K562 (cell line): ENCODE measurements at regions not wholly inside any gene's neighbourhood (a gene's known extent, or its start where the extent isn't known, plus 50 kb on each side); places are given as distances from the start of the nearest gene placed in this dataset.

ENCODE experiments used
- ATAC-seq: fragments of 200-7000 bp; cut with Tn5 transposase; 3 replicates; pipeline ENCODE4 v1.9.1; 2020; ENCODE audit warnings: moderate library complexity
- BruUV-seq: library from RNA; stranded (reverse); fragments of 400-500 nt; replicated peaks from 2 replicates; lab custom pipeline; 2021; lab: Mats Ljungman, UMichigan
- CTCF ChIA-PET: fragments of 300-600 bp; formaldehyde crosslinking; extraction: SDS; loops from one replicate; lab custom pipeline; 2021; ENCODE audit warnings: low intra/inter-chr PET ratio; lab: Yijun Ruan, JAX
- POLR2A ChIA-PET: fragments of 300-600, 350-650 bp; sonication (Branson Sonifier 250); formaldehyde crosslinking; extraction: SDS; loops from one replicate; lab custom pipeline; 2021; ENCODE audit warnings: antibody characterized with exemption, inconsistent platforms; lab: Yijun Ruan, JAX
- DNase-seq, 4 experiments: peaks; one replicate each; pipeline versions ENCODE4 v3.0.0 to v3.0.0-alpha.2; 2011 to 2018; ENCODE audit warnings: low spot score in 3 of 4, mixed read lengths in 3 of 4; ENCODE audit errors: extremely low read depth in 1 of 4
- FAIRE-seq: peaks from 2 replicates; lab custom pipeline; 2011; peaks lifted over from hg19 to GRCh38; lab: Jason Lieb, UNC
- H2AFZ ChIP-seq: 2 replicates; pipeline ENCODE4 v1.6.0; 2011; ENCODE audit warnings: low read depth, low read length, control low read depth, inconsistent platforms
- H3K27ac ChIP-seq: fragments of 200-600 bp; 3 replicates; pipeline ENCODE4 v1.8.0; 2011; ENCODE audit warnings: low read depth, mild to moderate bottlenecking, control low read depth, inconsistent platforms, low read length, moderate library complexity, mixed read lengths; ENCODE audit errors: extremely low read depth
- H3K27me3 ChIP-seq, 2 experiments: fragments of 300-600 bp in 1 of 2; 2 replicates in 1 of 2; 3 replicates in 1 of 2; pipeline versions ENCODE4 v1.6.0 to v1.8.0; 2011; ENCODE audit warnings: inconsistent platforms in 2 of 2, low read length in 2 of 2, mild to moderate bottlenecking in 1 of 2, mixed read lengths in 1 of 2, moderate library complexity in 1 of 2; ENCODE audit not compliant: control insufficient read depth in 2 of 2, insufficient read depth in 2 of 2
- H3K36me3 ChIP-seq: fragments of 300-600 bp; 3 replicates; pipeline ENCODE4 v1.8.0; 2011; ENCODE audit warnings: mild to moderate bottlenecking, low read length, inconsistent platforms; ENCODE audit not compliant: control insufficient read depth, insufficient read depth
- H3K4me1 ChIP-seq, 2 experiments: fragments of 200-600 bp in 1 of 2; replicated peaks in 1 of 2; 2 replicates in 1 of 2; 3 replicates in 1 of 2; pipeline versions ENCODE4 v1.5.1 to v1.8.0; 2011; ENCODE audit warnings: inconsistent platforms in 2 of 2, low read length in 2 of 2, mild to moderate bottlenecking in 1 of 2, mixed read lengths in 1 of 2, moderate library complexity in 1 of 2; ENCODE audit not compliant: control insufficient read depth in 2 of 2, insufficient read depth in 2 of 2
- H3K4me2 ChIP-seq: 2 replicates; pipeline ENCODE4 v1.6.1; 2011; ENCODE audit warnings: low read length, control low read depth, inconsistent platforms, mixed read lengths; ENCODE audit not compliant: insufficient read depth
- H3K4me3 ChIP-seq: fragments of 200-600 bp; sonication (generic), shearing (Covaris generic); 2 replicates; pipeline ENCODE4 v1.5.1; 2016; ENCODE audit warnings: control low read depth, inconsistent platforms
- H3K79me2 ChIP-seq: fragments of 200-600 bp; 3 replicates; pipeline ENCODE4 v1.8.0; 2011; ENCODE audit warnings: low read length, inconsistent platforms; ENCODE audit not compliant: control insufficient read depth, insufficient read depth
- H3K9ac ChIP-seq, 2 experiments: 2 replicates each; pipeline versions ENCODE4 v1.6.0 to v1.6.1; 2011; ENCODE audit warnings: low read depth in 2 of 2, low read length in 2 of 2, control low read depth in 1 of 2, inconsistent platforms in 1 of 2, mild to moderate bottlenecking in 1 of 2, mixed read lengths in 1 of 2; ENCODE audit not compliant: insufficient read depth in 1 of 2
- H3K9me1 ChIP-seq: one replicate; pipeline ENCODE4 v1.6.0; 2011; ENCODE audit warnings: inconsistent platforms, mild to moderate bottlenecking, low read length, moderate library complexity; ENCODE audit not compliant: control insufficient read depth, insufficient read depth
- H3K9me3 ChIP-seq: replicated peaks from 2 replicates; pipeline ENCODE4 v1.5.1; 2011; ENCODE audit warnings: low read depth, low read length, inconsistent platforms; ENCODE audit not compliant: control insufficient read depth, insufficient read depth
- H4K20me1 ChIP-seq: replicated peaks from 2 replicates; pipeline ENCODE4 v1.6.1; 2011; ENCODE audit warnings: low read length, inconsistent platforms, mixed read lengths; ENCODE audit not compliant: control insufficient read depth, insufficient read depth
- DDX20 ChIP-seq: fragments of 450-650 bp; IDR thresholded peaks from 2 replicates; pipeline ENCODE4 v1.6.1; 2016; ENCODE audit warnings: missing genetic modification characterization, low read depth, mild to moderate bottlenecking, missing compliant biosample characterization, moderate library complexity
- FOXP1 ChIP-seq: sonication (generic); formaldehyde crosslinking; IDR thresholded peaks from 2 replicates; pipeline ENCODE4 v1.8.0; 2022; ENCODE audit warnings: mild to moderate bottlenecking, missing genetic modification reagents
- KDM4B ChIP-seq, 2 experiments: fragments of 450-650 bp in 1 of 2; sonication (generic) in 1 of 2; IDR thresholded peaks; 2 replicates each; pipeline ENCODE4 v1.6.1; 2016 to 2017; ENCODE audit warnings: borderline replicate concordance in 2 of 2, antibody characterized with exemption in 1 of 2, low read depth in 1 of 2, mild to moderate bottlenecking in 1 of 2
- LCOR ChIP-seq: sonication (generic); formaldehyde crosslinking; IDR thresholded peaks from 2 replicates; pipeline ENCODE4 v1.8.0; 2022; ENCODE audit warnings: mild to moderate bottlenecking, missing genetic modification reagents
- NBN ChIP-seq: fragments of 450-650 bp; IDR thresholded peaks from 2 replicates; pipeline ENCODE4 v1.6.1; 2016; ENCODE audit warnings: low read depth, mild to moderate bottlenecking
- NR2C1 ChIP-seq, 2 experiments: fragments of 450-650 bp; IDR thresholded peaks; 2 replicates each; pipeline ENCODE4 v1.6.1; 2017; ENCODE audit warnings: mild to moderate bottlenecking in 2 of 2, antibody characterized with exemption in 1 of 2, inconsistent platforms in 1 of 2, missing compliant biosample characterization in 1 of 2, missing genetic modification characterization in 1 of 2
- NUFIP1 ChIP-seq: fragments of 450-650 bp; IDR thresholded peaks from 2 replicates; pipeline ENCODE4 v1.6.1; 2018; ENCODE audit not compliant: partially characterized antibody
- RFX5 ChIP-seq: IDR thresholded peaks from 2 replicates; pipeline ENCODE4 v1.6.1; 2011; ENCODE audit warnings: low read depth, mild to moderate bottlenecking, improper control_type of control experiment, low read length
- ZNF707 ChIP-seq: fragments of 250-450 bp; sonication (Bioruptor Pico); conservative IDR thresholded peaks from 2 replicates; pipeline ENCODE4 v1.8.0; 2022; ENCODE audit warnings: inconsistent platforms, mild to moderate bottlenecking, moderate library complexity
- ZNF766 ChIP-seq: fragments of 200-800 bp; sonication (Bioruptor generic); conservative IDR thresholded peaks from 2 replicates; pipeline ENCODE4 v1.6.1; 2016; ENCODE audit warnings: missing genetic modification characterization, missing compliant biosample characterization
- WGBS: fragments of 100-300 bp; shearing (Covaris generic); methylation state at CpG from one replicate; pipeline ENCODE4 v1.1.6; 2016; ENCODE audit warnings: low coverage, mixed read lengths; ENCODE audit not compliant: insufficient coverage; ENCODE audit errors: missing lambda C conversion rate; 5-methylcytosine and 5-hydroxymethylcytosine counted together
- in situ Hi-C: fragments of 300-500 bp; cut with MboI; formaldehyde crosslinking; loops from 4 replicates; pipeline ENCODE4 v1.15.0; 2018; ENCODE audit warnings: inconsistent platforms, mixed read lengths
- intact Hi-C: fragments of 100-400 bp; cut with micrococcal nuclease; formaldehyde crosslinking; loops from 2 replicates; pipeline ENCODE4 v1.14.2; 2022
- TF ChIP-seq, protein P1 (sequence below), 3 experiments: fragments of 200-800 bp in 1 of 3; fragments of 250-450 bp in 1 of 3; fragments of 450-650 bp in 1 of 3; sonication (Bioruptor Pico) in 1 of 3; sonication (Bioruptor generic) in 1 of 3; formaldehyde crosslinking in 1 of 3; IDR thresholded peaks; 2 replicates each; pipeline versions ENCODE4 v1.6.1 to v1.8.0; 2016 to 2022; ENCODE audit warnings: mild to moderate bottlenecking in 2 of 3, missing genetic modification characterization in 2 of 3, missing compliant biosample characterization in 1 of 3, moderate library complexity in 1 of 3

DNA sequence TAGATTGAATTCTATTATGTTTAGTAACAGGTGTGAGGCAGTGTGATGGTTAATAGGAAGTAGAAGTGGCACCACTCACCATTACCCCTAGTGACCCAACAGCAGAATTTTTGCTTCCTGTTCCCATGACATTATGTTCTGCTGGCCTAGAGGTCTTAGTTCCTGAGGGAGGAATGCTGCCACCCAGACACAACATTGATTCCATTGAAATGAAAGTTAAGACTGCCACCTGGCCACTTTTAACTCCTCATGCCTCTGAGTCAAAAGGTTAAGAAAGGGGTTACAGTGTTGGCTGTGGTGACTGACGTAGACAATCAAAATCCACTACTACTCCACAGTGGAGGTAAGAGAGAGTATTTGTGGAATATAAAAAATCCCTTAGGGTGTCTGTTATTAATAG, 218.9 kb upstream of the NMUR2 start:
- Histone ChIP-seq H3K4me3 (no peak overlapping the region), H3K4me1 (no peaks in the 10 kb centered on the region), H3K79me2 (no peaks in the 10 kb centered on the region), H3K9me1 (no peaks in the 10 kb centered on the region), H2AFZ (no peak overlapping the region), H4K20me1 (no peaks in the 10 kb centered on the region), H3K27ac (no peak overlapping the region), H3K9me3 (no peaks in the 10 kb centered on the region), H3K9ac (no peak overlapping the region), H3K36me3 (no peaks in the 10 kb centered on the region), H3K27me3 (no peaks in the 10 kb centered on the region), H3K4me2 (no peak overlapping the region)
- ATAC-seq, result no peak
- FAIRE-seq, result no peak
- TF ChIP-seq NUFIP1 (no peak), DDX20 (tag) (no peak), NBN (no peak), KDM4B (IDR thresholded peaks at IDR 0.05; ENCODE audit: borderline replicate concordance in 2 of 2, low read depth in 1 of 2) (no peak), RFX5 (no peak), LCOR (CRISPR knock-in tag) (no peak), NR2C1 (IDR thresholded peaks at IDR 0.05) (no peak), NR2C1 (tag; IDR thresholded peaks at IDR 0.05) (no peak), ZNF766 (CRISPR knock-in tag) (no peak), FOXP1 (CRISPR knock-in tag) (no peak), ZNF707 (CRISPR knock-in tag) (no peak)
- TF ChIP-seq, protein P1, sequence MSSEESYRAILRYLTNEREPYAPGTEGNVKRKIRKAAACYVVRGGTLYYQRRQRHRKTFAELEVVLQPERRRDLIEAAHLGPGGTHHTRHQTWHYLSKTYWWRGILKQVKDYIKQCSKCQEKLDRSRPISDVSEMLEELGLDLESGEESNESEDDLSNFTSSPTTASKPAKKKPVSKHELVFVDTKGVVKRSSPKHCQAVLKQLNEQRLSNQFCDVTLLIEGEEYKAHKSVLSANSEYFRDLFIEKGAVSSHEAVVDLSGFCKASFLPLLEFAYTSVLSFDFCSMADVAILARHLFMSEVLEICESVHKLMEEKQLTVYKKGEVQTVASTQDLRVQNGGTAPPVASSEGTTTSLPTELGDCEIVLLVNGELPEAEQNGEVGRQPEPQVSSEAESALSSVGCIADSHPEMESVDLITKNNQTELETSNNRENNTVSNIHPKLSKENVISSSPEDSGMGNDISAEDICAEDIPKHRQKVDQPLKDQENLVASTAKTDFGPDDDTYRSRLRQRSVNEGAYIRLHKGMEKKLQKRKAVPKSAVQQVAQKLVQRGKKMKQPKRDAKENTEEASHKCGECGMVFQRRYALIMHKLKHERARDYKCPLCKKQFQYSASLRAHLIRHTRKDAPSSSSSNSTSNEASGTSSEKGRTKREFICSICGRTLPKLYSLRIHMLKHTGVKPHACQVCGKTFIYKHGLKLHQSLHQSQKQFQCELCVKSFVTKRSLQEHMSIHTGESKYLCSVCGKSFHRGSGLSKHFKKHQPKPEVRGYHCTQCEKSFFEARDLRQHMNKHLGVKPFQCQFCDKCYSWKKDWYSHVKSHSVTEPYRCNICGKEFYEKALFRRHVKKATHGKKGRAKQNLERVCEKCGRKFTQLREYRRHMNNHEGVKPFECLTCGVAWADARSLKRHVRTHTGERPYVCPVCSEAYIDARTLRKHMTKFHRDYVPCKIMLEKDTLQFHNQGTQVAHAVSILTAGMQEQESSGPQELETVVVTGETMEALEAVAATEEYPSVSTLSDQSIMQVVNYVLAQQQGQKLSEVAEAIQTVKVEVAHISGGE (CRISPR knock-in tag; IDR thresholded peaks at IDR 0.05), result no peak
- ChIA-PET POLR2A (no interaction called here), CTCF (no interaction called here)
- WGBS, result 0% methylated on average over 1 of the region's 1 CpG
- intact Hi-C loops, result no loop called here
- BruUV-seq, result no TSS peak
- DNase-seq, result no peak
- in situ Hi-C loops, result no loop called here
